HG03439 (cell line): ENCODE measurements at regions not wholly inside any gene's neighbourhood (a gene's known extent, or its start where the extent isn't known, plus 50 kb on each side); places are given as distances from the start of the nearest gene placed in this dataset.
"Not testable (repeated sequence)": the region's sequence is repeated elsewhere in the genome, so short reads cannot be mapped to it uniquely, and the experiment has no call there.

Experiments used
- ATAC-seq: cut with Tn5 transposase; IDR thresholded peaks from one replicate; pipeline ENCODE4 v1.9.1; 2021; ENCODE audit warnings: mild to moderate bottlenecking, moderate library complexity; ENCODE audit not compliant: unreplicated experiment

DNA sequence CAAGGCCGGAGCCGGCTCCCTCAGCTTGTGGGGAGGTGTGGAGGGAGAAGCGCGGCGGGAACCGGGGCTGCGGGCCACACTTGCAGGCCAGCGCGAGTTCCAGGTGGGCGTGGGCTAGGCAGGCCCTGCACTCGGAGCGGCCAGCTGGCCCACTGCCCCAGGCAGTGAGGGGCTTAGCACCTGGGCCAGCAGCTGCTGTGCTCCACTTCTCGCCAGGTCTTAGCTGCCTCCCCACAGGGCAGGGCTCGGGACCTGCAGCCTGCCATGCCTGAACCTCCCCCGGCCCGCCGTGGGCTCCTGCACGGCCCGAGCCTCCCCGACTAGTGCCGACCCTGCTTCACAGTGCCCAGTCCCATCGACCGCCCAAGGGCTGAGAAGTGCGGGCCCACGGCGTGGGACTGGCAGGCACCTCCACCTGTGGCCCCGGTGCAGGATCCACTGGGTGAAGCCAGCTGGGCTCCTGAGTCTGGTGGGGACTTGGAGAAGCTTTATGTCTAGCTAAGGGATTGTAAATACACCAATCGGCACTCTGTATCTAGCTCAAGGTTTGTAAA lies 131.8 kb downstream of the KDR start:
- not testable (repeated sequence) for ATAC-seq

DNA sequence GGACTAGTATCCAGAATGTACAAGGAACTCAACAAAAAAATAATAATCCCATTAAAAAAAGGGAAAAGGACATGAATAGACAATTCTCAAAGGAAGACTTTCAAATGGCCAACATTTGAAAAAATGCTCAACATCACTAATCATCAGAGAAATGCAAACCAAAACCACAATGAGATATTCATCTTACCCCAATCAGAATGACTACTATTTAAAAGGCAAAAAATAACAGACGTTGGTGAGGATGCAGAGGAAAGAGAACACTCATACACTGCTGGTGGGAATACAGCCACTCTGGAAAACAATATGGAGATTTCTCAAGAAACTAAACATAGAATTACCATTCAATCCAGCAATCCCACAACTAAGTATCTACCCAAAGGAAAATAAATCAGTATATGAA lies 133.1 kb downstream of the KDR start:
- no peak for ATAC-seq

DNA sequence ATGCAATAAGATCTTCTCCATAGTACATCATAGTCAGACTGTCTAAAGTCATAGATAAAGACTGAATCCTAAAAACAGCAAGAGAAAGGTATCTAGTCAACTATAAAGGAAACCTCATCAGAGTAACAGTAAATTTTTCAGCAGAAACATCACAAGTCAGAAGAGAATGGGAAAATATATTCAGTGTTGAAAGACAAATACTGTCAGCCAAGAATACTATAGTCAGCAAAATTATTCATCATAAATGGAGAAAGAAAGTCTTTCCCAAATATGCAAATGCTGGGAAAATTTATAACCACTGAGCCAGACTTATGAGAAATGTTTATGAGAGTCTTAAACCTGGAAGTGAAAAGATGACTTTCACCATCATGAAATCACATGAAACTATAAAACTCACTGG lies 136.7 kb downstream of the KDR start:
- ATAC-seq, result no peak

DNA sequence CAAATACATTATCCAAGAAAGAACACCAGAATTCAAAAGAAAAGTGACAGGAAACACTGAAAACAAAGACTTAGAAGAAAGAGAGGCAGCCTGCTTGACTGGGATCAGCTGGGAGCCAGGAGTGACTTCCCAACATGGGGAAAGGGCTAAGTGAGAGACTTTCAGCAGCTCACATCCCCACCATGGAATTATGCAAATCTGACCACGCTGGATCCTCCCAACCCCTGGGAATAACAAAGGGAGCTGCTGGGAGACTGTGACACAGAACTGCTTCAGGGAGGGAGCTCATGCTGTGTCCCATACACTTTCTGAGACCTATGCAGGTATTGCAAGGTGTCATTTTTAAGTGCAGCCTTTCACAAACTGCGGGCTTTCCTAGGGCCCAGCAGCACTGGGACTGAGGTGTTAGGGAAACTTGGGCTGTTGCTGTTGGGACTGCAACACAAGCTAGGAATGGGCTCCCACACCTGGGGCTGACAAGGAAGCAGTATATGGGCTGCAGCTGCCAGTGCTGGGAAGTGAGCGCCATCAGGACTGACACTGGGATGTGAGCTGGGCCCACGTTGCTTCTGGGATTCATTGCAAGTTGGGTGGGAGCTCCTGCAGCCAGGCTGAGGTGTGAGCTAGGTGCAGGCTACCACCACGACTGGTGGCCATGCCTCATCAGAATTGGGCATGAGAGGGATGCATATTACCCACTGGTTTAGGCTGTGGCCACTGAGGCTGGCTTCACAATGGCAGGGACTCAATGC lies 139.1 kb downstream of the KDR start:
- ATAC-seq, result no peak

DNA sequence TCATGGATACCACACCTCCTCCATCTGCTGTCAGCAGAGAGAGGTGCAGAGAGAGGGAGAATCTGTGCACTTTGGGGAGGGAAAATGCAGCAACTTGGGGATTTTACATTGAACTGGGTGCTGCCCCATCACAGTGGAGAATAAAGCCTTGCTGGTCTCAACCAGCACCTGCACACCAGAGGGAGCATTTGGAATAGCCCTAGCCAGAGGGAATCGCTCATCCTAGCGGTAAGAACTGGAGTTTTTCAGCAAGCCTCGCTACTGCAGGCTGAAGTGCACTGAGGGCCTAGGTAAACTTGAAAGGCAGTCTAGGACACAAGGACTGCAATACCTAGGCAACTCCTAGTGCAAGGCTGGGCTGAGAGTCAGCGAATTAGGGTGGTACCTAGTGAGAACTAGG lies 148.7 kb downstream of the KDR start:
- ATAC-seq, result no peak

DNA sequence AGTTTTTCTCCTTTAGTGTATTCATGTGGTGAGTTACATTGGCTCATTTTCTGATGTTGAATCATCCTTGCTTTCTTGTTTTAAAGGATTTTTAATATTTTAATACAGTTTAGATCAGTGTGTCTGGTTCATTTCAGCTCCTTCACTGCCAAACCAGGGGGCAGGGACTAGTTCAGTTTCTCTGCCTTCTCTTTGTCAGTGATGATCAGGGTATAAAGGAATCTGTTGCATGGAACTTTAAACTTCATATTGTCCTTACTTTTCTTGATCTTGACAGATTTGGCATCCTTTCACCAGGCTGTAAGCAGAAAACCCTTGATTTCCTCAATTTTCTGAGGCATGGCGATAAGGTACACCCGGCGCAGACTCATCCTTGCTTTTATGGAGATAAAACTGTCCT lies 149.4 kb downstream of the KDR start:
- ATAC-seq, result no peak

DNA sequence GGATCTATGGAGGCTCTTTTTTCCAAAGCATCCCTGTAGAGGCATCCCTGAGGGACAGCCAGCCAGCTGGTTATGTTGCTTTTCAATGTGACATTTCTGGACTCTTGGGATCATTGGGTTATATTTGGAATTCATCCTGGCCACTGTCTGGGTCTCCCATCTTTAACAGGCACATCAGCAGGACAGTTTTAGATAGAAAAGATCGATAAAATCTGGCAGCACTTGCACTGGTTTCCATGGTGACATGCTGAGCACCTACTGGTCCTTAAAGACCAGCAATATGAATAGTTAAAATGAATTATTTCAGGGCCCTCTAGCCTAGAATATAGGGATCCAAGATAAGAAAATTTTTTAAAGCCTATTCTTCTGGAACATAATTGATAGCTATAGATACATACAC lies 151.6 kb downstream of the KDR start:
- no peak for ATAC-seq

DNA sequence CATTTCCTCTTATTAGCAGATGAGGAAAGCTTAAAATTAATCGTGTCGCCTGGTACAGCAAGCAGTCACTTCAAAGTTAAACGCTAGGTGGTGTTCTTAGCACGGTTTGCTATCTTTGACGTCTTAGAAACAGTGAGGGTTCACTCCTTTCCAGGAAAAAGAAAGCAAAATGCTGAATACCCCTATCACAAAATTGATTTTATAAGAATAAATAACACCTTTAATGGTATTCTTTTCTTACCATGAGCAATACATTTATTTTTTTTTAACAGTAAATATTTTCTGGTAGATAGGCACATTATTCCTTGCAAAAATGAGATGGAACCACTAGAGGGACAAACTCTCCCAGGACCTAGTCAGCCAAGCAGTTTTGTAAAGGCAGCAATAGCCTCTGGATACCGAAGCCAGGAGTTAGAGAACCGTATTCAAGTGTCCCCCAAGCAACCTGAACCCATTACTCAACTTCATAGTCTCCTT lies 153.9 kb downstream of the KDR start:
- ATAC-seq, result no peak

DNA sequence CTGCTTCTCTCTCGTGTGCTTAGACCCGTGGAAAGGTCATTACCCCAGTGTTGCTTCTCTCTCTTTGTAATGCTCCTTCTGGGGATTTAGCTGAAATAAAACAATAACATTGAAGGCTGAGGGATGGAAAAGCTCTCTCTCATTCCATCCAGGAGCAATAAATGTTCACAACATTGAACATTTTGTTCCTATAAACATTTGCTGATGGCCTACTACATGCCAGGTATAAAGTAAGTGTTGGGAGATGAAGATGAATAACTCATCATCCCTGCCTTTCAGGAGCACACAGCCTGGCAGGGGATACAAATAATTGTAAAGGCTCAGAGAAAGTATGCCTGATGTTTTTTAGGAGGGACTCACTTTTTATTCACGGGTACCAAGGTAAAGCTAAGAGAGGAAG lies 158.1 kb downstream of the KDR start:
- no peak for ATAC-seq

DNA sequence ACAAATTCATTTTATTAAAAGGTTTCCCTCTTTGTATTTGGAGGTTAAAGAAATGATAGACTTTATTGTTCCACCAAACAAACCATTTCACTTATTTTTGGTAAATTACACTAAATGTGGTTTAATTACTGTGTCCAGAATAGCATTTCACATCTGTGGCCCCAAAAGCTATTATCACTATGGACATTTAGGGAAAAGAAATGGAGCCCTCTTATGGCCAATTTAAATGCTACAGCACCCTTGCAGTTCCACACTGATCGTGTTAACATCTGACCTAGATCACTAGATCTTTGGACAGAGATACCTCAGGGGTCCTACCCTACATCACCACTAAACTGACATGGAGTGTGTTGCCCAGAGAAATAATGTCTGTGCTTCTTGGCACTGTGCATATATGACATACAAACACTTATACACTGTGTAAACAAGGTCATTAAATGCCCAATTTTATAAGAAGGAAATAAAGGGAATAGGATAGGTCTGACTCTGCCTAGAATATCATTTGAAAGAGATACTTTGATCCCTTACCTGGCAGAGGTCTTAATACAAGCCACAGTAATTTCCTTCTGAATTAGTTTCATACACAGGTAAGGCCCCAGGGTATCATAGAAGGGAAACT lies 163.9 kb downstream of the KDR start:
- no peak for ATAC-seq

DNA sequence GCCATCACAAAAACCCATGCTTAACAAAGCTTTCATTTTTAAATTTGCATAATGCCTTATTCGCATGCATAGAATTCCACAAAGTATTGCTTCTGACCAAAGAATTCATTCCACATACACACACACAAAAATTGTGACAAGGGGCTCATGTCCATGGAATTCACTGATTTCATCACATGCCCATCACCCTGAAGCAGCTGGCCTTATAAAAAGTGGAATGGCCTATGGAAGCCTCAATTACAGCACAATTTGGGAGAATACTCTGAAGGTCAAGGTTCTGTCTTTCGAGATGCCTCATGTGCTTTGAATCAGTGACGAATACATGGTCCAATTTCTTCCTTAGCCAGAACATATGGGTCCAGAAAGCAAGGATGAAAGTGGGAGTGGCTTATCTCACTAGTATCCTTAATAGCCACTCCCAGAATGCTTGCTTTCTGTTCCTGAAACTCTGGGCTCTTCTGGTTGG lies 165.7 kb downstream of the KDR start:
- ATAC-seq, result no peak

DNA sequence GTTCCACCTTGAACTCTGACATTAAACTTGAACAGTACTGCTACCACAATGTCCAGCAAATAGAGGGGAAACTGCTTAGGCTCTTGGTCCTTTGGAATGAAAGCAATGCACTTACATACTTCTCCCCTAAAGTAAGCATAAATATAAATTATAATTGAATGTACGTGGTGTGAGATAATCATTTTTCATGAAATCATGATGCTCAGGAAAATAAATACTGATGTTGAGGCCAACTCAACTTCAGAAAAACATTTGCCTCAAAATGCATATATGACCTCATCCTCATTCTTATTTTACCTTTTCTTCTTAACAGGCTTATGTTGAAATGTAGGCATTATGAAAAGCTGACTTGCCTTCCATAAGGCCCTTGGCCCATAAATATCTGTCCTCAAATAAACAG lies 166.3 kb downstream of the KDR start:
- no peak for ATAC-seq

DNA sequence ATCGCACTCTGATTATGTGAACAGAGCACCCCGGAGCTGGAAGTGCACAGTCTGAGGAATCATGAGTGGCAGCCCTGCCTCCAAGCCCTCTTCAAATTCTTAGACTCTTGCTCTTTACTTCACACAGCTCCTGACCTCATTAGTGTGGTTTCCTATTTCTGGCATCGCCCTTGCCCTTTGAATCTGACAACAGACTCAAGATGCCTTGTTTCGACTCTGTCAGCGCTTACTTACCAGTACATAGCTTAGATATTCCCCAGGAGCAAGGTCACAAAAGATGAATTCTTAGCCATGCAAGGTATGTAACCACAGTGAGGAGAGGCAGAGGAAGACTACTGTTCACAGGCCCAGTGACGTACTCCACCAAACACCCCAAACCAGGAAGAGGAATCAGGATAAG lies 167.2 kb downstream of the KDR start:
- no peak for ATAC-seq

DNA sequence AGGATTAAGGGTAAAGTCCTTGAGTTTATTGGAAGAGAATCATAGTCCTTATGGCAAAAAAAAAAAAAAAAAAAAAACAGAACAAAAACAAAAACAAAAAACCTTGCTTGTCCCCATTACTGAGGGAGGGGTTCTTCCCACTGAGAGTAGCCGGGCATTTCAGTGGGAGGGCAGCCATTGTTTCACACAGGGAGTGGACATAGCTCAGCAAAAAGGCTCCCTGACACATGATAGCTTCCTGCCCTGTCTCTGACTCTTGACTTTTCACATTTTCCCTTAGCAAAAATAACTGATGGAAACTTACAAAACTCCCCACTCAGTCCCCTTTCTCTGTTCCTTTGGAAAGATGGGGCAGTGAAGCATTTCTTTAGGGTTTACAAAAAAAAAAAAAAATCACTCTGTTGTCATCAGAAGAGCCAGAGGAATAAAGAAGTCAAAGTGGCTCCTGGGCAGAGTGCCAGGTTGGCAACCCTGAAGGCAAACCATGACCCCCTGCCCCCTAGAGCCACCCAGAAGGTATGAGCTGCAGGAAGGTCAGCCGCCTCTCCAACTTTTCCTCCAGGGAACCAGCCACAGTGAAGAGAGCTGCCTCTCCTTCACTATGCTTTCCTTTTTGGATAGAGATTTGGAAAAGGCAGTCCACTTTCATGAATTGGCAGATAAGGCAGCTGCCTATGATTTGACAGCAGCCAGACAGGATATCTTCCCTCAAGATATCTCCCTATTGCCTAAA lies 170.6 kb downstream of the KDR start:
- no peak for ATAC-seq

DNA sequence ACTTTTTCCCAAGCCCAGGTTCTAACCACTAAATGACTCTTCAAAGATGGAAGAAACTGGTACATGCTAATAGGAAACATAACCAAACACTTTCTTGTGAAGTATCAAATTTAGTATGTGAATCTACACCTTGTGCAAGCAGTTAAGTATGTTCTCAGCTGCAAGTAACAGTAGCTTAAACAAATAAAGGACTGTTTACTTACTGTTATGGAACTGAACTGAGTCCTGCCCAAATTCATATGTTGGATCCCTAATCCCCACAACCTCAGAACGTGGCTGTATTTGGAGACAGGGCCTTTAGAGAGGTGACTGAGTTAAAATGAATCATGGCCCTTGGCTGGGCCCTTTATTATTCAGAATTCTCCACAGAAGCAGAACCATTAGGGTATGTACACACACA lies 178.7 kb downstream of the KDR start:
- no peak for ATAC-seq

DNA sequence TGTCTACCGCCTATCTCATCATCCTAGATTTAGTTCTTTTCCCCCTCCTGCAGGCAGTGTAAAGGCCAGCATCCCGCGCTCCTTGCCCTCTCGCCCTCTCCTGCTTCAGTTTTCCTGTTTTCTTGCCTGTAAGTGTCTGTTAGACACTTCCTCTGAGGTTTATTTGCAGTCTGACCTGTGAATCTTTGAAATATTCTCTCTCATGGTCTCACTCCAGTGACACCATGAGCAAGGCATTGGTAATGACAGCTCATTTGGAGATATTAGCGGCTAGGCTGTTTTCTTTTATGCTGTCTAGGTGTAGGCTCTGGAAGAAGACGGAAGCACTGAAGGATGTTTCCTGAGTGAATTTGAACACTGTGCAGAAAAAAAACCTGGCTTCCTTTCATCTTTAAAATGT lies 179.6 kb downstream of the KDR start:
- no peak for ATAC-seq

DNA sequence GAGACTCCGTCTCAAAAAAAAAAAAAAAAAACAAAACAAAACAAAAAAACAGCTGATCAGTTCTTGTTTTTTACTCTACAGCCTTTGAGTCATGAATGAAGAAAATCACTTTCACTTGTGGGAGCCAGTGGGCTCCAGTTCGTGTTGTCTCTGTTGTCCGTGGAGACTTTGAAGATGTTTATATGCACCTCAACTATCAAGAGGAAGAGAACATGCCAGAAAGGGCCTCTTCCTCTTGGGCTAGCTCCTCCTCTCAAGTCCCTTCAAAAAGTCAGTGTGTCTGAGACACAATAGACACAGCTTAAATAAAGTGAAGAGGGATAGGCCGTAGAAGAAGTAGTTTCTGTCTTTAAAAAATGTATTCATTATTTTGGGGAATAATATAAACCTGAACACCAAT lies 182.7 kb downstream of the KDR start:
- ATAC-seq, result no peak

DNA sequence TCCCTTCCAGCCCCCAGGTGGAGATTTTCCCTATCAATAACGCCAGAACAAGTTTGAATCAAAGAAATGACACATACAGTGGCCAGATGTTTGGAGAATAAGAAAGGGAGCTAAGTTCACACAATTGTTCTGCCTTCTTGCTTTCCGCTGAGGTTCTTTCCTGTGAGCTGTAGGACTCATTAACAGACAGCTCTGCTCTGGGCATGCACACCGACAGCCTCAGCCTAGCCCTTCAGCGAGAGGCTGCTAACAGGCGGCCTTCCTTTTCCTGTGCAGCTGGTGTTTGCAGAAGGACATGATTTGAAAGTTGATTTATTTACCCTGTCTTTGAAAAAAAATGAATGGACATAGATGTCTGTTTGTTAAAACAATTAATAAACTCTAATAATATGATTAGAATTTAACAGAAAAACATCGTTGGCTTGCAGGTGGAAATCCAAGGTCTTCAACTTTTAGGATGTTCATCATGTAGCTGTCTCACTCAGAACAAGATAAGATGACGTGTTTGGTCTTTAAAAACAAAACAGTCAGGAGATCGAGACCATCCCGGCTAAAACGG lies 183.3 kb downstream of the KDR start:
- no peak for ATAC-seq

DNA sequence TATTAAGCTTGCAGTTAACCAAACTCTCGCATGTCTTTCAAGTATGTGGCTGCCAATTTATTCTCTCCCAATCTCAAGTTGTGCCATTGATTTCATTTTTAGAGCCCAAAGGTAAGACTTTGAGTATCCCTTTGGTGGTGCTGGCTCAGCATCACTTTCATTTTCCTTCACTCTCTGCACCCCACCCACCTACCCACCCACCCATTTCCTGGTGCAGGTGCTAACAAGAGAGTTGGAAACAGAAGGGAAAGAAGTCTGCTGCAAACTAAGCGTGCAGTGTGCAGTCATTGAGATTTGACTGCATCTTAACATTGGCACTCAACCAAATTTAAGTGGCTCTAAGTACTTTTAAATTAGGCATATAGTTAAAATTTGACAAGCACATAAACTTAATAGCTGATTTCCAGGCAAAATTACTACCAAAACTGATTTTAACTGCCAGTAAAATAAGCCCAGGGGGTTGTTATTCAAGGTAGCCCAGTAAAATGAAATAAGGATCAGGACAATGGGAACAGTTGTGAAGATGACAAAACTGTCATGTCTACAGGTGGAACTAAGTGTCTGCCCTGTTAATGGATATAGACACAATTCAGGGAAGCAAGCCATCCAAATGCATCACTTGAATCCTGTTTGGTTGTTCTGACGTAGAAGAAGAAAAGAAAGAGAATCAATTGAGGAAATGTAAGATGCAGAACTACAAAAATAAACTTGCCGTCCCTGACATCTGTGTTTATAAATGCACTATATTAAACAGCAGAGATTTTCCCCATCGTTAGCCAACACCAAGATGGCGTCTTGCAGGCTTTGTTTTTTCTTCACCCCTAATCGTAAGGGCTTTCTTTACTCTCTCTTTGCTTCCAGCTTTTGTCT lies 184.2 kb downstream of the KDR start:
- ATAC-seq, result no peak

DNA sequence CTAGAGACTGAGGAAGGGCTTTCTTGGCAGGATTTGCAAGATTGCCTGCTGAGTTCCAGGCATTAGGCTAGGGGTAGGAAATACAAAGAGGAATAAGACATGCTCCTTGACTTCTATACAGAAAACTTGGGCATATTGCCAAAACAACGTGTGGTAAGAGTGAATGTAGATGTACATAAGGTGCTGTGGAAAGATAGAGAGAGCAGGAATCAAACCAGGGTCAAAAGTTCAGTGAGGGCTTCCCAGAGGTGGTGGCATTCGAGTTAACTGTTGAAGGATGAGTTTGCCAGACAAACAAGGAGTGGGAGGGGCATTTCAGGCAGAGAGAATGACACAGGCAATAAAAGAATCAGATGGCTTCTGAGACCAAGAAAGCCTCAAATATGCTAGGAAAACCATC lies 187.9 kb downstream of the KDR start:
- ATAC-seq, result no peak
